Activated B cell treated with CpG ODN at 0.5 μM for 24 hours (primary cell): ENCODE measurements at regions not wholly inside any gene's neighbourhood (a gene's known extent, or its start where the extent isn't known, plus 50 kb on each side); places are given as distances from the start of the nearest gene placed in this dataset.

ENCODE experiments used
- ATAC-seq: fragments of 200-7000 bp; cut with Tn5 transposase; one replicate; pipeline ENCODE4 v1.10.0; 2021; ENCODE audit warnings: low read depth, mild to moderate bottlenecking, moderate library complexity
- CTCF ChIA-PET: fragments of 350-600 bp; sonication (Branson Sonifier 250); formaldehyde crosslinking; loops from one replicate; lab custom pipeline; 2021; ENCODE audit warnings: antibody characterized with exemption; lab: Charles Lee
- POLR2A ChIA-PET: fragments of 350-600 bp; sonication (Branson Sonifier 250); formaldehyde crosslinking; loops from one replicate; lab custom pipeline; 2021; ENCODE audit warnings: antibody characterized with exemption; lab: Charles Lee
- DNase-seq: peaks from one replicate; pipeline ENCODE4 v3.0.0; 2022
- H3K27ac Mint-ChIP-seq: one replicate; pipeline ENCODE4 v1.8.0; 2020; ENCODE audit warnings: mixed read lengths
- H3K27me3 Mint-ChIP-seq: one replicate; pipeline ENCODE4 v1.8.0; 2021; ENCODE audit warnings: mixed read lengths
- H3K36me3 Mint-ChIP-seq: one replicate; pipeline ENCODE4 v1.8.0; 2021; ENCODE audit warnings: low read depth, mixed read lengths
- H3K4me1 Mint-ChIP-seq: one replicate; pipeline ENCODE4 v1.8.0; 2021; ENCODE audit warnings: mixed read lengths
- H3K4me3 Mint-ChIP-seq: one replicate; pipeline ENCODE4 v1.8.0; 2020; ENCODE audit warnings: mild to moderate bottlenecking, mixed read lengths
- H3K9me3 Mint-ChIP-seq: one replicate; pipeline ENCODE4 v1.8.0; 2020; ENCODE audit warnings: mixed read lengths
- intact Hi-C: fragments of 100-400 bp; cut with micrococcal nuclease; formaldehyde crosslinking; loops from one replicate; pipeline ENCODE4 v1.15.1; 2024
- TF ChIP-seq, protein P1 (sequence below): fragments of 200-600 bp; IDR thresholded peaks from one replicate; pipeline ENCODE4 v1.8.0; 2022; ENCODE audit warnings: antibody characterized with exemption, mild to moderate bottlenecking

DNA sequence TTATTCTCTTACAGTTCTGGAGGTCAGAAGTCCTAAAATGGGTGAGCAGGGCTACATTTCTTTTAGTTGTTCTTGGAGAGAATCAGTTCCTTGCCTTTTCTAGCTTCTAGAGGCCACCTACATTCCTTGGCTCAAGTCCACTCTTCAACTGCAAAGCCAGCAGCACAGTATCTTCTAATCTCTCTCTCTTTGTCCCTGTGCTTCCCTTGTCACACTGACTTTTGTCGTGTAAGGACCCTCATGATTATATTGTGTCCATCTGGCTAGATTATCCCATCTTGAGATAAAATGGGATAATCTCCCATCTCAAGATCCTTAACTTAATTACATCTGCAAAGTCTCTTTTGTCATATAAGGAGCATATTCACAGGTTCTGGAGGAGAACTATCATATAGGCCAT lies 359.0 kb downstream of the ADRA2A start:
- H3K4me3 Mint-ChIP-seq, result no peak overlapping the region
- H3K4me1 Mint-ChIP-seq, result no peaks in the 10 kb centered on the region
- TF ChIP-seq, protein P1, sequence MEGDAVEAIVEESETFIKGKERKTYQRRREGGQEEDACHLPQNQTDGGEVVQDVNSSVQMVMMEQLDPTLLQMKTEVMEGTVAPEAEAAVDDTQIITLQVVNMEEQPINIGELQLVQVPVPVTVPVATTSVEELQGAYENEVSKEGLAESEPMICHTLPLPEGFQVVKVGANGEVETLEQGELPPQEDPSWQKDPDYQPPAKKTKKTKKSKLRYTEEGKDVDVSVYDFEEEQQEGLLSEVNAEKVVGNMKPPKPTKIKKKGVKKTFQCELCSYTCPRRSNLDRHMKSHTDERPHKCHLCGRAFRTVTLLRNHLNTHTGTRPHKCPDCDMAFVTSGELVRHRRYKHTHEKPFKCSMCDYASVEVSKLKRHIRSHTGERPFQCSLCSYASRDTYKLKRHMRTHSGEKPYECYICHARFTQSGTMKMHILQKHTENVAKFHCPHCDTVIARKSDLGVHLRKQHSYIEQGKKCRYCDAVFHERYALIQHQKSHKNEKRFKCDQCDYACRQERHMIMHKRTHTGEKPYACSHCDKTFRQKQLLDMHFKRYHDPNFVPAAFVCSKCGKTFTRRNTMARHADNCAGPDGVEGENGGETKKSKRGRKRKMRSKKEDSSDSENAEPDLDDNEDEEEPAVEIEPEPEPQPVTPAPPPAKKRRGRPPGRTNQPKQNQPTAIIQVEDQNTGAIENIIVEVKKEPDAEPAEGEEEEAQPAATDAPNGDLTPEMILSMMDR, result no peak
- ATAC-seq, result no peak
- no peaks in the 10 kb centered on the region for H3K9me3 Mint-ChIP-seq
- ChIA-PET POLR2A (no interaction called here), CTCF (no interaction called here)
- no peak for DNase-seq
- H3K36me3 Mint-ChIP-seq, result no peaks in the 10 kb centered on the region
- H3K27ac Mint-ChIP-seq, result no peak overlapping the region
- intact Hi-C loops, result no loop called here
- H3K27me3 Mint-ChIP-seq, result no peaks in the 10 kb centered on the region

DNA sequence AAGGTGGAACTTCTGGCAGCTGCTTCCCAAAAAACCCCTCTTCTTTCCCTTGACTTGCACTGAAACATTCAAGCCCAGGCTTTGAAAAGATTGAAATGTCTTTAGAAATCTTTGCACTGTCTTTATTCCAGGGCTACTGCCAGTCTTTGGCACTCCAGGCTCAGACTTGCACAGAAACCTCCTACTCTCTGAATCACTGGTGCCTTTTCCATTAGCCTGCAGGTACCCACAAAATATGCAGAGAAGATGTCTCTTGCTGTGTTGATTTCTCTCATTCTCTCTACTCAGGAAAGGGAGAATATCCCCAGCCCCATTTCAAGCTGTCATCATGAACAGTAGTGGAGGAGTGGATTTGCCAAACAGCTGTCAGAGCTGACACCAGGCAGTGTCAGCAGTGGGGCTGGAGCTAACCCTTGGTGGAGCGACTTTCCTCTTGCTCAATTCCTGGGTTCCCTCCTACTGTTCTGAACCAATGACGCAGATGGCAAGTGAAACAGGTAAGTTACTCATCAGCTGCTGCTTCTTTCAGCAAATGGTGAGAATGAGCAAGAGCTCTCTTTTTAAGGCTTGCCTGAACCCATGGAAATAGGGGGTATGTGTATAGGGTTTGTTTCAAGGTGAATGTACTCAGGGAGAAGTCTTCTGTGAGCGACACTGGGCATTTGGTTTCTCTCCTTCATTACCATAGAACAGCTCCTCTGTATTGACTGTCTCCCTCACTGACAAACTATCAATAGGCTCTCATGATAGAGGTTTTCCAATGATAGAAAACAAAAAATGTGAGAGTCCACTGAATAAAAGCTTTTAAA lies 362.4 kb downstream of the ADRA2A start:
- TF ChIP-seq, protein P1, result no peak
- H3K9me3 Mint-ChIP-seq, result no peaks in the 10 kb centered on the region
- CTCF ChIA-PET, result no interaction called here

DNA sequence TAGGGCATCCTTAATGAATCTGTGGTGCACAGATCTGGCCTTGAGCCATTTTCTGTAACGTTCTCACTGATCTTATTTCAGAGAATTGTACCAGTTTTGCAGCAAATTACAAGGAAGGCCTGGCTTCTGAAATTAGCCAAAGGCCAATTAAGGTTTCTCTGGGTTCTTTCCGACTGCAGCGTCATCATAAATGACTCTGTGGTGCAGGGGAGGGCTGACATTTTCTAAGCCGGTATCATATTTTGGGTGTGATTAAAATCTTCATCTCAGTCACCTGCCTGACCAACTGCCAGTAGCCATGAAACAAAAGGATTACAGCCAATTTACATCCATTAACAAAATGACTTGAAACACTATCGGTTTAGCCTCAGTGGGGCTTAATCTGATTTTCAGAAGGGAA lies 363.7 kb downstream of the ADRA2A start:
- peaks cover 2% of the 10 kb centered on the region for H3K27me3 Mint-ChIP-seq
- ATAC-seq (no peak), DNase-seq (no peak)
- intact Hi-C loops, result no loop called here
- no peak overlapping the region for H3K27ac Mint-ChIP-seq
- TF ChIP-seq, protein P1, result no peak
- ChIA-PET CTCF (no interaction called here), POLR2A (no interaction called here)
- no peak overlapping the region for H3K4me3 Mint-ChIP-seq
- no peaks in the 10 kb centered on the region for H3K4me1 Mint-ChIP-seq
- no peaks in the 10 kb centered on the region for H3K36me3 Mint-ChIP-seq
- no peaks in the 10 kb centered on the region for H3K9me3 Mint-ChIP-seq

More for the DNA sequence above, 362.4 kb downstream of the ADRA2A start:
- no peaks in the 10 kb centered on the region for H3K4me1 Mint-ChIP-seq
- DNase-seq (no peak), ATAC-seq (no peak)
- POLR2A ChIA-PET, result no interaction called here
- intact Hi-C loops, result no loop called here
- no peak overlapping the region for H3K27ac Mint-ChIP-seq
- H3K4me3 Mint-ChIP-seq, result no peak overlapping the region
- H3K36me3 Mint-ChIP-seq, result no peaks in the 10 kb centered on the region
- peaks cover 2% of the 10 kb centered on the region for H3K27me3 Mint-ChIP-seq

DNA sequence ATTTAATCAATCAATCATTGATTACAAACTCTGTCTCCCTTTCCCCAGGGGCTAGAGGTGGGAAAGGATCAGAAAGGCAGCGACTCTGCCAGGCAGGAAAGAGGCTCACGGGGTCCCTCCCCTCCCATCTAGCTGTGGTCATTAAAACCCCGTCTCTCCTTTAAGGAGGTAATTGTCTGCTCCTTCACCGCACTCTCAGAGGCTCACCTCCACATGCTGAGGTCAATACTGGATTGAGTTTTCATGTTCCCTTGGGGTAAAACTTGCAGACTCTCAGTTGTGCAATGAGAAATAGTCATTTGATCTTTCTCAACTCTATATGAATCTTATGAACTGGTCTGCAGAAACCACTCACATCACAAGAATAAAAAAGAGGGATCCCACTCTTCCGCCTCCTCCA lies 368.8 kb downstream of the ADRA2A start:
- ChIA-PET CTCF (no interaction called here), POLR2A (no interaction called here)
- H3K9me3 Mint-ChIP-seq, result no peaks in the 10 kb centered on the region

DNA sequence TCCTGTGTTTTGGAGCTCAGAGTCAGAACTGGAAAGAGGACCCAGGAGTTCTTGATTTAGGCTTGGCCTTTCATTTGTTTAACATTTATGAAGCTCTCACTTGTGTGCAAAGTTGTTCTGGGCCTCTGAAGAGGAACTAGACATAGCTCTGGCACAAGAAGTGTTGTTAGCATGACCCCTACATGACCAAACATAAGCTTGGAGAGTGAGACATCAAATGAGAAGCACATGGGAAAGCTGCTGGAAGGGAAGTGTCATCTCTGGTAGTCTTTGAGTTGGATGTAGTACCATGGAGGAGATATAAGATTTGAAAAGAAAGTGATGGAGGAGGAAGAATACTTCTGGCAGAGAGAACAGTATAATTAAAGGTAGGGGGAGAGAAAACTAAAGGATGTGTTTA lies 370.1 kb downstream of the ADRA2A start:
- no peaks in the 10 kb centered on the region for H3K36me3 Mint-ChIP-seq
- no peaks in the 10 kb centered on the region for H3K9me3 Mint-ChIP-seq
- DNase-seq, result no peak
- intact Hi-C loops, result no loop called here
- no peak overlapping the region for H3K27ac Mint-ChIP-seq
- ATAC-seq, result no peak
- CTCF ChIA-PET, result no interaction called here
- no peak overlapping the region for H3K4me3 Mint-ChIP-seq
- H3K27me3 Mint-ChIP-seq, result peaks cover 2% of the 10 kb centered on the region
- TF ChIP-seq, protein P1, result no peak
- POLR2A ChIA-PET, result no interaction called here
- no peaks in the 10 kb centered on the region for H3K4me1 Mint-ChIP-seq

More for the DNA sequence above, 368.8 kb downstream of the ADRA2A start:
- intact Hi-C loops, result no loop called here
- Mint-ChIP-seq H3K4me1 (no peaks in the 10 kb centered on the region), H3K4me3 (no peak overlapping the region), H3K27me3 (peaks cover 2% of the 10 kb centered on the region), H3K36me3 (no peaks in the 10 kb centered on the region), H3K27ac (no peak overlapping the region)
- no peak for ATAC-seq
- DNase-seq, result no peak
- TF ChIP-seq, protein P1, result no peak
